ENCODE measurements at regions not wholly inside any gene's neighbourhood (a gene's known extent, or its start where the extent isn't known, plus 50 kb on each side); places are given as distances from the start of the nearest gene placed in this dataset.

DNA sequence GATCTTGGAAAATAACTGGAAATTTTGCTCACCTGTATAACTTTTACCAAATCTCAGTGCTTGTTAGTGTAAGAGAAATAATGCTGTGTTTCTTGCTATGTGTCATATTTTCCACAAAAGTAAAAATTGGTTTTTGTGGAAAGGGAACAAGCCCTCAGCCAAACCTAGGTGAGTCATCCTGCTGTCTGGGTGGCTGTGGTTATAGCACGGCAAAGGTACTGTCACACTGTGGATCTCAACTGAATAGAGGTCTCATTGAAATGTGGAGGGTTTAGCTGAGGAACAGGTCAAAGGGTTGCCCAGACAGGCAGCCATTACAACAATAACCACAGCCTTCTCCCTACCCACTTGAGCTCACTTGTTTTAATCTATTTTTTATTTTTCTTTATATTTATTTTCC, 338.8 kb upstream of the DACH1 start:
- DNase-seq: no peak
- Histone ChIP-seq H3K4me3 (ENCODE audit: low read length) (no peak overlapping the region), H3K36me3 (ENCODE audit: control insufficient read depth, insufficient read depth, low read length) (no peaks in the 10 kb centered on the region), H3K4me1 (ENCODE audit: control insufficient read depth, insufficient read depth, low read length) (no peaks in the 10 kb centered on the region), H3K27ac (ENCODE audit: low read length) (no peak overlapping the region), H3K27me3 (ENCODE audit: control insufficient read depth, insufficient read depth, low read length) (no peaks in the 10 kb centered on the region), H3K9me3 (ENCODE audit: control insufficient read depth, low read depth, low read length) (no peaks in the 10 kb centered on the region)
- no CpG with 5 or more reads among the region's 1 CpG for WGBS (ENCODE audit: insufficient coverage, low lambda C conversion rate)

- Histone ChIP-seq H3K36me3 (ENCODE audit: control insufficient read depth, insufficient read depth, low read length) (no peaks in the 10 kb centered on the region), H3K9me3 (ENCODE audit: control insufficient read depth, low read depth, low read length) (no peaks in the 10 kb centered on the region), H3K4me1 (ENCODE audit: control insufficient read depth, insufficient read depth, low read length) (no peaks in the 10 kb centered on the region), H3K27me3 (ENCODE audit: control insufficient read depth, insufficient read depth, low read length) (no peaks in the 10 kb centered on the region), H3K27ac (ENCODE audit: low read length) (no peak overlapping the region), H3K4me3 (ENCODE audit: low read length) (no peak overlapping the region)
- 100% methylated on average over 1 of the region's 2 CpGs for WGBS (ENCODE audit: insufficient coverage, low lambda C conversion rate)
- no peak for DNase-seq
Measured at GRCh38 chr13:72204291-72204690, 337.3 kb upstream of the DACH1 start.

GRCh38 chr13:72201726-72202125, 334.7 kb upstream of the DACH1 start:
- no peak for DNase-seq
- no peak overlapping the region for H3K27ac ChIP-seq (ENCODE audit: low read length)
- H3K4me3 ChIP-seq (ENCODE audit: low read length): no peak overlapping the region
- H3K36me3 ChIP-seq (ENCODE audit: control insufficient read depth, insufficient read depth, low read length): no peaks in the 10 kb centered on the region
- no peaks in the 10 kb centered on the region for H3K27me3 ChIP-seq (ENCODE audit: control insufficient read depth, insufficient read depth, low read length)
- no peaks in the 10 kb centered on the region for H3K4me1 ChIP-seq (ENCODE audit: control insufficient read depth, insufficient read depth, low read length)
- H3K9me3 ChIP-seq (ENCODE audit: control insufficient read depth, low read depth, low read length): no peaks in the 10 kb centered on the region

GRCh38 chr13:72199640-72200039, 332.6 kb upstream of the DACH1 start:
- Histone ChIP-seq H3K27ac (ENCODE audit: low read length) (no peak overlapping the region), H3K4me3 (ENCODE audit: low read length) (no peak overlapping the region), H3K27me3 (ENCODE audit: control insufficient read depth, insufficient read depth, low read length) (no peaks in the 10 kb centered on the region), H3K36me3 (ENCODE audit: control insufficient read depth, insufficient read depth, low read length) (no peaks in the 10 kb centered on the region), H3K4me1 (ENCODE audit: control insufficient read depth, insufficient read depth, low read length) (no peaks in the 10 kb centered on the region), H3K9me3 (ENCODE audit: control insufficient read depth, low read depth, low read length) (no peaks in the 10 kb centered on the region)
- DNase-seq: no peak
- 0% methylated on average over 1 of the region's 2 CpGs for WGBS (ENCODE audit: insufficient coverage, low lambda C conversion rate)

GRCh38 chr13:72198967-72199560, 332.1 kb upstream of the DACH1 start:
- WGBS (ENCODE audit: insufficient coverage, low lambda C conversion rate): no CpG with 5 or more reads among the region's 2 CpGs
- no peak for DNase-seq
- H3K36me3 ChIP-seq (ENCODE audit: control insufficient read depth, insufficient read depth, low read length): no peaks in the 10 kb centered on the region

GRCh38 chr13:72198042-72198441, 331.0 kb upstream of the DACH1 start:
- no peak overlapping the region for H3K4me3 ChIP-seq (ENCODE audit: low read length)
- H3K27ac ChIP-seq (ENCODE audit: low read length): no peak overlapping the region
- no peaks in the 10 kb centered on the region for H3K27me3 ChIP-seq (ENCODE audit: control insufficient read depth, insufficient read depth, low read length)
- no CpG with 5 or more reads among the region's 3 CpGs for WGBS (ENCODE audit: insufficient coverage, low lambda C conversion rate)
- no peaks in the 10 kb centered on the region for H3K4me1 ChIP-seq (ENCODE audit: control insufficient read depth, insufficient read depth, low read length)
- H3K36me3 ChIP-seq (ENCODE audit: control insufficient read depth, insufficient read depth, low read length): no peaks in the 10 kb centered on the region
- no peaks in the 10 kb centered on the region for H3K9me3 ChIP-seq (ENCODE audit: control insufficient read depth, low read depth, low read length)
- DNase-seq: no peak

More at GRCh38 chr13:72198967-72199560, 332.1 kb upstream of the DACH1 start:
- Histone ChIP-seq H3K27ac (ENCODE audit: low read length) (no peak overlapping the region), H3K27me3 (ENCODE audit: control insufficient read depth, insufficient read depth, low read length) (no peaks in the 10 kb centered on the region), H3K4me1 (ENCODE audit: control insufficient read depth, insufficient read depth, low read length) (no peaks in the 10 kb centered on the region), H3K4me3 (ENCODE audit: low read length) (no peak overlapping the region), H3K9me3 (ENCODE audit: control insufficient read depth, low read depth, low read length) (no peaks in the 10 kb centered on the region)

DNA sequence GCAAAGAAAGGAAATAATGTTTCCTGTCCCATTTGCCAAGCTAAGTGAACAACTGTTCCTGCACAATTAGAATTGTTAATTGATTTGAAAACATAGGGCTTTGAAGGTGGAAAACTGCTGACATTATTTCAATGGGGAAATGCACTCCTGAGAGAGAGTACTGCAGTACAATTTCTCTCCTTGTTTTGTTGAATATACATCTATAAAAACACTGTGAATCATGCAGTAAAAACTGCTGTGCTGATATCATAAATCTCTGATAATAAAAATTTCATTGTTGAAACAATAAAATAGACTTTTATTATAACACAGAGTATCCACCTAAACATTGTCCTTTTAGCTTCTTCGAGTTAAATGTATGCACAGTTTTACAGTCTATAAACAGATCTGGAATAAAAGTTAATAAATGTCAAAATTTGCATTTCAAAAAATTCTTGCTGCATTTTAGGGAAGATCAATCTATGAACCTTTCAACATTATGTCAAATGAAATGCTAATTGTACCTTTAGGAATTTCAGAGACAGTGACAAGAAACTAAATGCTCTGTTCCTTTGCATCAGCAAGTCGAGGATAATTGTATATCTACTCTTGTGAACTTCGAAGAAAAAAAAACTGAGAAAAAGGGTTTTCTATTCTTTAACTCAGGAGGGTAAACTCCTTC, 328.2 kb upstream of the DACH1 start:
- H3K9me3 ChIP-seq (ENCODE audit: control insufficient read depth, low read depth, low read length): no peaks in the 10 kb centered on the region
- WGBS (ENCODE audit: insufficient coverage, low lambda C conversion rate): 45% methylated on average over 2 of the region's 3 CpGs
- H3K4me3 ChIP-seq (ENCODE audit: low read length): no peak overlapping the region
- no peaks in the 10 kb centered on the region for H3K4me1 ChIP-seq (ENCODE audit: control insufficient read depth, insufficient read depth, low read length)
- no peaks in the 10 kb centered on the region for H3K36me3 ChIP-seq (ENCODE audit: control insufficient read depth, insufficient read depth, low read length)
- no peaks in the 10 kb centered on the region for H3K27me3 ChIP-seq (ENCODE audit: control insufficient read depth, insufficient read depth, low read length)
- no peak overlapping the region for H3K27ac ChIP-seq (ENCODE audit: low read length)
- DNase-seq: no peak

DNA sequence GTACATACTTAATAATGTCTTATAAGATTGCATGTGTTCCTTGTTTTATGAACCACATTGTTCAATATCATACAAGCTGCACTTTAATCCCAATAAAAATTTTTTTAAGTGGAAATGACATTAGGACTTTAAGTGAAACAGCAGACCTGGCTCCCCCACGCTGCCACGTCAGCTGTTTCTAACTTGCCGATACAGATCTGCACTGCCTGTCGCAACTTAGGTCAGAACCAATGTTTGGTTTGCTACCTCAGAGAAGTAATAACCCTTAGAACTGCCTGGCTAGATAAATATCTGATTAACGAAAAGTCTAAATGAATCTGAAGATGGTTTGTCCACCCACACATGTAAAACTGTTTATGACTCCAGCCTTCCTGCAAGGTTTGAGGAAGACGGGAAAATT, 327.5 kb upstream of the DACH1 start:
- 0% methylated on average over 1 of the region's 6 CpGs for WGBS (ENCODE audit: insufficient coverage, low lambda C conversion rate)
- H3K27me3 ChIP-seq (ENCODE audit: control insufficient read depth, insufficient read depth, low read length): no peaks in the 10 kb centered on the region
- no peaks in the 10 kb centered on the region for H3K9me3 ChIP-seq (ENCODE audit: control insufficient read depth, low read depth, low read length)
- no peak overlapping the region for H3K4me3 ChIP-seq (ENCODE audit: low read length)
- peak; percentile 5 to 9 for DNase-seq
- H3K4me1 ChIP-seq (ENCODE audit: control insufficient read depth, insufficient read depth, low read length): no peaks in the 10 kb centered on the region
- no peaks in the 10 kb centered on the region for H3K36me3 ChIP-seq (ENCODE audit: control insufficient read depth, insufficient read depth, low read length)
- no peak overlapping the region for H3K27ac ChIP-seq (ENCODE audit: low read length)

DNA sequence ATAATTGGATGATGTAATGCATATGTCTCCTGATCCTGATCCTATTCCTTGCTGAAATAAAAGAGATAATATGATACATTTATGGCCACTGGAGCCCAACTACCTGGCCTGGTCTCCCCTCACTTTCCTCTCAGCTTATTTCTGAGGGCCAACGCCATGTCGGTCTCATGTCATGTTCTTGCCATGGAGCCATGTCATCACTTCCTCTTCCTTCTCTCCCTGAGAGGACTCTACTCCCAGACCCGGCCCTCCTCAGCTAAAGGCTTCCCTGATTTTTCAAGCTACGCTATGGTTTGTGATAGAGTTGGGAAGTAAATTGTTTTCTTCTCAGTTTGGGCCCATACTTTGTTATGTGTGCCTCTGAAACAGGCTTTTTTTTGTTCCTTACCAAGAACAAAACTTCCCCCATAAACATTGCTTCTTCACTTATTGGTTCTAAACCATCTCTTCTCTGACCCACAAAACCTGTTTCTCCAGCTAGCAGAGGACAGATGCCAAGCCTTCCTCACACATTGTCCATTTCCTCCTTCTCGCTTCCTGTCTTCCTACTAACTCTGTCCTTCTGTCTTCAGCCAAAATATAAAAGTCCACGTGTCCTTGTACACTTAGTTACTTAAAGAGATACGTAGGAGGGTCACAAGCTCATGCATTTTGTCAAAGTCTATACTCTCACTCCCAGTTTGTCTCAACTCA, 319.9 kb upstream of the DACH1 start:
- 94% methylated on average over 3 of the region's 7 CpGs for WGBS (ENCODE audit: insufficient coverage, low lambda C conversion rate)
- Histone ChIP-seq H3K27ac (ENCODE audit: low read length) (no peak overlapping the region), H3K27me3 (ENCODE audit: control insufficient read depth, insufficient read depth, low read length) (no peaks in the 10 kb centered on the region), H3K9me3 (ENCODE audit: control insufficient read depth, low read depth, low read length) (no peaks in the 10 kb centered on the region), H3K36me3 (ENCODE audit: control insufficient read depth, insufficient read depth, low read length) (no peaks in the 10 kb centered on the region), H3K4me3 (ENCODE audit: low read length) (no peak overlapping the region), H3K4me1 (ENCODE audit: control insufficient read depth, insufficient read depth, low read length) (no peaks in the 10 kb centered on the region)
- no peak for DNase-seq

- Histone ChIP-seq H3K4me3 (ENCODE audit: low read length) (no peak overlapping the region), H3K27me3 (ENCODE audit: control insufficient read depth, insufficient read depth, low read length) (no peaks in the 10 kb centered on the region), H3K9me3 (ENCODE audit: control insufficient read depth, low read depth, low read length) (no peaks in the 10 kb centered on the region), H3K36me3 (ENCODE audit: control insufficient read depth, insufficient read depth, low read length) (no peaks in the 10 kb centered on the region), H3K27ac (ENCODE audit: low read length) (no peak overlapping the region), H3K4me1 (ENCODE audit: control insufficient read depth, insufficient read depth, low read length) (no peaks in the 10 kb centered on the region)
- DNase-seq: no peak
Measured at GRCh38 chr13:72185776-72186175, 318.8 kb upstream of the DACH1 start.

DNA sequence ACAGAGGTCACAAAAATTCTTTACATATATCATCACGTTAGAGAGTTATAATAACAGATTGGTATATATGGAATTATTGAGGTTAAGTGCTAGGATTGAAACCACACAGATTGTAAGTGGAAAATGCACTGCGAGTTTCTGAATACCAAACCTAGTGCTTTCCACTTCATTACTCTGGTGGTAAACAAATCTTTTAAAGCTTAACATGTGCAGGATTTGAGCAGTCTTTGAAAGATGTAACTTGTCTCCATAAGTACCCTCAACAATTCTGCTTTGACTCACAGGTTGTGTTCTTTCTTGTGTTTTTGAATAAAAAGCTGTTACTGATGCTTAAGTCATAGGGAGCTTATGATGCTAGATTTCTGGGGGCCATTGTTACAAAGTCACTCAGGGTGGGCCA, 314.7 kb upstream of the DACH1 start:
- Histone ChIP-seq H3K27ac (ENCODE audit: low read length) (no peak overlapping the region), H3K4me3 (ENCODE audit: low read length) (no peak overlapping the region), H3K36me3 (ENCODE audit: control insufficient read depth, insufficient read depth, low read length) (no peaks in the 10 kb centered on the region), H3K4me1 (ENCODE audit: control insufficient read depth, insufficient read depth, low read length) (no peaks in the 10 kb centered on the region), H3K27me3 (ENCODE audit: control insufficient read depth, insufficient read depth, low read length) (no peaks in the 10 kb centered on the region), H3K9me3 (ENCODE audit: control insufficient read depth, low read depth, low read length) (no peaks in the 10 kb centered on the region)
- 100% methylated on average over 1 of the region's 2 CpGs for WGBS (ENCODE audit: insufficient coverage, low lambda C conversion rate)
- no peak for DNase-seq

Measured in large intestine (tissue), 3 donors.